Sciatic nerve (tissue), 2 donors: ENCODE measurements at regions not wholly inside any gene's neighbourhood (a gene's known extent, or its start where the extent isn't known, plus 50 kb on each side); places are given as distances from the start of the nearest gene placed in this dataset.
"Not testable (repeated sequence)": the region's sequence is repeated elsewhere in the genome, so short reads cannot be mapped to it uniquely, and the experiment has no call there.

Experiments
- ATAC-seq: fragments of 200-7000 bp; cut with Tn5 transposase; one replicate; pipeline ENCODE4 v1.9.1; 2020; ENCODE audit warnings: mild to moderate bottlenecking, moderate library complexity
- DNase-seq: peaks from one replicate; pipeline ENCODE4 v3.0.0-alpha.2; 2020; ENCODE audit warnings: low spot score
- intact Hi-C: fragments of 100-400 bp; cut with DNase I; formaldehyde crosslinking; loops from one replicate; pipeline ENCODE4 v1.14.2; 2022
- donor health status: DM: no; HTN: no; CAD: no.
- donor health status: DM: no; HTN: no; CAD: no.

DNA sequence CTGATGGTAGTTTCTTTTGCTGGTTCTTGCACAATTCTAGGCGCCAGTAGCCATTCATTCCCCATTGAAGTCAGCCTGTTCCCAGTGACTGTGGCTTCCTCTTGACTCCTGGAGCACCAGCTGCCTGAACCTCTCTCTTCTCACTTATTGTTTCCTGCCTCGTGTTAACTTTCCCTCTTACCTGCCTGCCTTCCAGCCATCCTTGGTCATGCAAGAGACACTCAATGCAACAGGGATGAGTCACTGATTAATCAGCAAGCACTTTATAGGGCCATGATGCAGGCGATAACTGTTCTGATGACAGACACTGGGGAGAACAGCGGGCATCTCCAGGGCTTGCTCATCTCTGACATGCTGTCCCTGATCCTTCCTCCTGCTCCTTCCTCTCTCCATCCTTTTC, 122.0 kb downstream of the PLCE1 start:
- intact Hi-C loops, result no loop called here
- ATAC-seq (no peak), DNase-seq (no peak)

- DNase-seq, result no peak
- ATAC-seq, result no peak
- intact Hi-C loops, result no loop called here
Observed at GRCh38 chr10:94116848-94117247, 123.1 kb downstream of the PLCE1 start.

DNA sequence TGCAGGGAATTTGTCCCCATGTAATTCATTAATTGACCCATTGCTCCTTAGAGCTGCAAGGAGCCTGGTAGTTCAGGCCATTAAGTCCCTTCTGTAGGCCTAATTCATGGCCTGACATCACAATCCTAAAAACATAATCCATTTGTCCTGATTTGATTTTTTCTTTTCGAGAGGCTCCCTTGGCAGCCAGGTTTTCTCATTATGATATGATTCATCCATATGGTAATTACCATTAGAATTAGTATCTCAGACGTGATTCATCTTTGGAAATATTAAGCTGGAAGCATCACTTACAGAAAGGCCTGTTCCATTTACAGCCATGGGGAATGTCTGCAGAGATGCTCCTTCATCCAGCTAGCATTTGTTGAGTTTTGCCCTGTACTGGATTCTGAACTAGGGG, 128.5 kb downstream of the PLCE1 start:
- intact Hi-C loops, result no loop called here
- DNase-seq (no peak), ATAC-seq (no peak)

- intact Hi-C loops, result no loop called here
- ATAC-seq, result peak; percentile 60
- DNase-seq, result no peak
Observed at GRCh38 chr10:94123258-94123995, 129.7 kb downstream of the PLCE1 start.

DNA sequence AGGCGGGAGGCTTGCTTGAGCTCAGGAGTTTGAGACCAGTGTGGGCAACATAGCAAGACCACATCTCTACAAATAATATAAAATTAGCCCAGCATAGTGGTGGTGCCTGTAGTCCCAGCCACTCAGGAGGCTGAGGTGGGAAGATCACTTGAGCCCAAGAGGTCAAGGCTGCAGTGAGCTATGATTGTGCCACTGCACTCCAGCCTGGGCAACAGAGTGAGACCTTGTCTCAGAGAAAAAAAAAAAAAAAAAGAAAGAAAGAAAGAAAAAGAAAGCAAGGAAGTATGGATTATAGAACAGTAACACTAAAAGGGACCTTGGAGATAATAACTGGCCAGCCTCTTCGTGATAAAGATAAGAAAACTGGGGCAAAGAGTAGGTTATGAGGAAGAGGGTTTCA, 130.4 kb downstream of the PLCE1 start:
- DNase-seq, intact Hi-C loops, ATAC-seq: not testable (repeated sequence)

- ATAC-seq, result peak; percentile 49
- peak; percentile 62 for DNase-seq
- intact Hi-C loops, result not testable (repeated sequence)
Observed at GRCh38 chr10:94125268-94125667, 131.5 kb downstream of the PLCE1 start.

DNA sequence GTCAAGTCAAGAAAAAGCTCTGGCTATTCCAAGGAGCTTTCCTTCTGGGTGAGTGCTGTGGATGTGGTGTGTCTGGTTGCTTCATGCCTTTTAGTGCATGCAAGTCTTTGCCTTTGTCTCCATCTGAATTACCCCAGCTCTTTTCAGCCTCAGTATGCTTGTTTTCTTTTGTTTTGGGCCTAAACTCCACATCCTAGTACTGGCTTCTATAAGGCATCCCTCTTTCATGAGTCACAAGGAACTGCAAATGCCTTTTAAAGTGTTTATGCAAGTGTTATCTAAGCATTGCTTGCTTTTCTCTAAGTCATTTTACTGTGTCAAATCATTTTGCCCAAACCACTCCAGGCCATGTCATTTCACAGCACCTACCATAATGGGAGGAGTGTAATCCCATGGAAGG, 132.1 kb downstream of the PLCE1 start:
- DNase-seq, result no peak

GRCh38 chr10:94129393-94130130, 135.8 kb downstream of the PLCE1 start:
- DNase-seq (no peak), ATAC-seq (no peak)
- intact Hi-C loops, result no loop called here

More for the DNA sequence above, 132.1 kb downstream of the PLCE1 start:
- intact Hi-C loops, result no loop called here
- ATAC-seq, result no peak

DNA sequence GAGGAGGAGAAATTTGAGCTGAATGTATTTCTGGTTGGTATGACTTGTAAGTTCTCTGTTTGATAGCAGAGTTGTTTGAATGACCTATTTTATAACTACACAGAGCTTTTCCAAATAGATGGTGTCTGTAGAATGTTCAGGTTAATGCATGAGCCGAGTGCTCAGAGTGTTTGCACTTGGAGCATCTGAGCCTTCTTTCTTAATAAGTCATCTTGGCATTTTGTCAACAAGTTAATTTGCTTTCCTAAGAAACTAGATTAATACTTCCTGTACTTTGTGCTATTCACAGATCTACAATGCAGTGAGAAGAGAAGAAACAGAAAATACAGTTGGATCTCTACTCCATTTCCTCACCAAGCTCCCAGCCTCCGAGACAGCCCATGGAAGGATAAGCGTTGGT, 138.2 kb downstream of the PLCE1 start:
- no peak for ATAC-seq
- no peak for DNase-seq
- intact Hi-C loops, result no loop called here

DNA sequence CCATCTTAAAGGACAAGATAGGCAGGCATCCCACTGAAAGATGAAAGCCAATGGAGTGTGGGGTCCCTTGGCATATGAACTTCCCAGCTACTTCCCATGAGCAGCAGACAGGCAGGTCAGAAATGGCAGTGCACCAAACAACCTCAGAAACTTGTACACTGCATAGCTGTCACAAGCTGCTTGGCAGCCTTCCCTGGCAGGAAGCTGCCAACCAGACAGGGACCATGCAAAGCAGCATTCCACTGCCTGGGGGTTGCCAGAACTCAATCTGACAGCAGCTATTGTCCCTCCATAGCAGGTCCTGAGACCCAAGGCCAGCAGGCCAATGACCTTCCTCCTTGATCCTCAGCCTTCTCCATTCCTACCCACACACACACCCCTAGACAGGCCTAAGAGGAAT, 139.5 kb downstream of the PLCE1 start:
- intact Hi-C loops, result no loop called here
- no peak for DNase-seq
- ATAC-seq, result peak; percentile 50

DNA sequence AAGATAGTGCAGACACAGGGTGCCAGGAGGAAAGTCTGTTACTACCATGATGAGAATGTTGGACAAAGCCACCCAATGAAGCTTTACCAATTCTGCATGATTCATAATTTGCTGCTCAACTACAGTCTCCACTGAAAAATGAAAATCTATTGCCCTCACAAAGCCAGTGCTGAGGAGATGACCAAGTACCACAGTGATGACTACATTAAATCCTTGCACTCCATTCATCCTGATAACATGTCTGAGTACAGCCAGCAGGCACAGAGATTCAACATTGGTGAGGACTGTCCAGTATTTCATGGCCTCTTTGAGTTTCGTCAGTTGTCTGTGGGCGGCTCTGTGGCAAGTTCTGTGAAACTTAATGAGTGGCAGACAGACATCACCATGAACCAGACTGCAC, 144.0 kb downstream of the PLCE1 start:
- intact Hi-C loops, result no loop called here
- DNase-seq, result no peak
- ATAC-seq, result no peak

DNA sequence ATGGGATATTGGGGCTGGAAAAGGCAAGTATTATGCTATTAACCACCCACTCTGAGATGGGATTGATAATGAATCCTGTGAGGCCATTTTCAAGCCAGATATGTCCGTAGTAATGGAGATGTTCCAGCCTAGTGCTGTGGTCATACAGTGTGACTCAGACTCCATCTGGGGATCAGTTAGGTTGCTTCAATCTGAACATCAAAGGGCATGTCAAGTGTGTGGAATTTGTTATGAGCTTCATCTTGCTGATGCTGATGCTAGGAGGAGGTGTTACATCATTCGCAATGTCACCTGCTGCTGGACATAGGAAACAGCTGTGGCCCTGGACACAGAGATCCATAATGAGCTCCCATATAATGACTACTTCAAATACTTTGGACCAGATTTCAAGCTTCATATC, 144.7 kb downstream of the PLCE1 start:
- no peak for DNase-seq
- no peak for ATAC-seq
- intact Hi-C loops, result no loop called here

DNA sequence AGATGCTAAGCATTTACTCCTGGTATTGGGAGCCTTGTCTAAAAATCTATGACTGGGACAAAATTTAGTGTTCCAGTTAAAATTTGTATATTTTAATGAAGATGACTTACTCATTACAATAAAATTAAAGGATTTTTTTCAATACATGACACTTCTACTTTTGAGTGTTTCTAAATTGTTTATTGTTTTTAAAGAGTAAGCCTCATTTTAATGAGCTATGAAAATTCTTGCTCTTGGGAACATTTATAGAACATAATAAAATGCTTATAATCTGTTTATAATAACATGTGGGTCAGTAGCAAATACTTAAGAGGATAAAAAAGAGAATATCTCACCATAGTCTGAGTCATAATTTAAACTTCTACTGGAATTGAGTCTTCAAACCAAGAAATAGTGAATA, 149.5 kb downstream of the PLCE1 start:
- ATAC-seq (no peak), DNase-seq (no peak)
- intact Hi-C loops, result no loop called here

DNA sequence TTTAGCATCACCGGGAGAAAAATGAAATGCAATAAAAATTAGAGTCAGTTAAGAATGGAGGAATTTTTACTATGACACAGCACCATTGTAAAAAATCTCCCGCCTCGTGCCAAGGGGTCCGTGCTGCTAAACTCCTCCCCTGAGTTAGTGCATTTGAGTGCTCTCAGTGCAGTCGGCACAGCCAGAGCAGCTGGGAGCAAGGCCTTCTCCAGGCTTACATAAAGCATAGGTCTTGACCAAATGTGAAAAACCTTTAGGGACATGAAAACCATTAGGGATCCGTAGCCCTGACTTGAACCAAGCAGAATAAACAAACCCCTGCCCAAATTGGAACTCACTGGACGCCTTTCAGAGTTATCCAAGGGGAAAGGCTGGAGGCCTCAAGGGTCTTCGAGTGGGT, 152.6 kb downstream of the PLCE1 start:
- ATAC-seq (no peak), DNase-seq (no peak)
- intact Hi-C loops, result no loop called here

DNA sequence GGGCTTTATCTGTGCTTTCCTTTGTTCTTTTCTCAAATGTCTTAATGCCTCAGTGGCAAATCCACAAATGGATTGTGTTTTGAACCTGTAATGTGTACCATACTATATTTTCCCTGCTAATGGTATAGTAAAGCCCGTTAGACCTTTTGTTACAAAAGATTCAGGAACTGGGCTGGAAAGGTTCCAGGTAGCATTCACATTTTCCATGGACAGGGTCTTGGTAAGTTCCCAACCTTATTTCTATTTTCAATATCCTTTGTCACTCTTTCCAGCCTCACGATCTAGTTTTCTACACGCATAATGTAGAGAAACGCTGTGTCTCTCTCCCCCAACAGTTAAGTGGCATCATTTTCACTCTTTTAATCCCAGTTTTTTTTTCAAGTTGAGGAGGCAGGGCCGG, 153.0 kb downstream of the PLCE1 start:
- intact Hi-C loops, result no loop called here
- DNase-seq, result no peak
- no peak for ATAC-seq

GRCh38 chr10:94149702-94150101, 156.0 kb downstream of the PLCE1 start:
- no peak for ATAC-seq
- intact Hi-C loops, result no loop called here
- DNase-seq, result no peak

DNA sequence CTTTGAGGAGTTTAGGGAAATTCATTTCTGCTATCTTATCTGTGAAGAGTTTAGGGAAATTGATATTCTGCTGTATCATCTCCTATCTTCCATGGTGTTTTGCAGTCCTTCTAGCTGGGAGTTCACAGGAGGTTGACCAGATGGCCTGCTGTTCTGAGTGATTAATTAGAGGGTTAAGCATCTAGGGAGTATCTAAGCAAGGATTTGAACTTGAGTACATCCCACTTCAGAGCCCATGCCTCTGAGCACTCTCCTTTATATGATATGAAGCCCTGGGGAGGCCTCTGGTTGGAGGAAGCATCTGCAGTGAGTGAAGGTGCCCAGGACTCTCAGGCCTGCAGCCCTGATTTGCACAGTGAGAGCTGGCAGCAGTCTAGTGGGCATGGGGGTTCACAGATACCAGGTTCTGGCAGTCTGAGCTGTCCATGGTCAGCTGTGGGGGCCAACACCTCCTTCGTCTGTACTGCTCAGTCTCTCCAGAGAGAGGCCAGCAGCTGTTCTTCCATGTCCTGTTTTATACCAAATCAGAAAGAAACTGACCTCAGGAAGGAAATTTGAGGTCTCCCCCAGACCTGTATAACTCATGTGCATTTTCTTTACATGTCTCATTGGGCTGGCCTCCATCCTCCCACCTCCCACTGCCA, 156.9 kb downstream of the PLCE1 start:
- ATAC-seq, result no peak
- DNase-seq, result no peak
- intact Hi-C loops, result no loop called here

GRCh38 chr10:94155722-94156271, 162.1 kb downstream of the PLCE1 start:
- DNase-seq (no peak), ATAC-seq (no peak)
- intact Hi-C loops, result no loop called here

DNA sequence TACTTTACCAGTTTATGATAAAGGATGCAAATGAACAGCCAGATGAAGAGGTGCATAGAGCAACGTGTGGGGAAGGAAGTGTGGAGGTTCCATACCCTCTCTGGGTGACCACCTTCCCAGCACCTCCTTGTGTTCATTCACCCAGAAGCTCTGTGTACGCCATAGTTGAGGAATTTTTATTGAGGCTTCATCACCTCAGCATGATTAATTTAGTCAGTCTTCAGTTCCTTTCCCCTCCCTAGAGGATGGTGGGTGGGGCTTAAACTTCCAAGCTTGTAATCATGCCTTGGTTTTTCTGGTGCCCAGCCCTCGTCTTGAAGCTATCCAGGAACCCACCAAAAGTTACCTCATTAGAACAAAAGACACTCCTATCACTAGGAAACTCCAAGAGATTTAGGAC, 162.7 kb downstream of the PLCE1 start:
- intact Hi-C loops, result no loop called here
- ATAC-seq (no peak), DNase-seq (no peak)

- DNase-seq, intact Hi-C loops, ATAC-seq: not testable (repeated sequence)
Observed at GRCh38 chr10:94165158-94165611, 171.5 kb downstream of the PLCE1 start.
